Stimulated activated CD8-positive, alpha-beta memory T cell treated with anti-CD3 and anti-CD28 coated beads, Interleukin-4, amount 100 ng/mL, for 48 hours (primary cell): ENCODE measurements at regions not wholly inside any gene's neighbourhood (a gene's known extent, or its start where the extent isn't known, plus 50 kb on each side); places are given as distances from the start of the nearest gene placed in this dataset.

Experiments used
- DNase-seq: peaks from one replicate; pipeline ENCODE4 v3.0.0-alpha.2; 2020

DNA sequence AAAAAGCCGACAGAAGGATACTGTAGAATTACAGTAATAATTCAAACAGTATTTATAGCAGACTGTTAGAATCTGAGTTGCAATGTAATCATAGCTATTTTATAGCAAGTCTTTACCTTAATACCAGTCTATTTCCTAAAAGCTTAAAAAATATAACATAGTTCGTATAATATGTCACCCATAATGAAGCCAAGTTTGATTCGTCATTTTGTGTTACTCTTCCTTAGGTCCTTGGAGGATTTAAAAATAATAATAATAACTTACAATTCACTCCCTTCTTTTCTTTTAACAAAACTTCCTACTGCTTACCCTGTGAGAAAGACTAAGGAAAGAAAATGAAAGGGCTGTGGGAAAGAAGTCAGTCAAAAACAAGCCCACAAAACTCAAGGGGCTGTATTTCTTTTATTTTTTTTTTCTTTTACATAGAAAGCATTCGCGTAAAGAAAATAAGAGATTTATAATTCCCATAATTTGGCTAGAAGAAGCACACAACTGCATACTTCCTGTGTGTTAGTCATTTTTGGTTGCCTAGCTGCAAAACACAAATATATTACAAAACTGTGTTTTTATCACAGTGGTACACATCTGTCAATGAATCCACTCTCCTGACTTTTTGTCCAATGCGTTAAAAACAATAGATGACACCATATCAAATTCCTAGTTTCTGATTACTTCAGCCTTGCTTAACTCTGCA, 187.2 kb upstream of the CELF2 start:
- no peak for DNase-seq

DNA sequence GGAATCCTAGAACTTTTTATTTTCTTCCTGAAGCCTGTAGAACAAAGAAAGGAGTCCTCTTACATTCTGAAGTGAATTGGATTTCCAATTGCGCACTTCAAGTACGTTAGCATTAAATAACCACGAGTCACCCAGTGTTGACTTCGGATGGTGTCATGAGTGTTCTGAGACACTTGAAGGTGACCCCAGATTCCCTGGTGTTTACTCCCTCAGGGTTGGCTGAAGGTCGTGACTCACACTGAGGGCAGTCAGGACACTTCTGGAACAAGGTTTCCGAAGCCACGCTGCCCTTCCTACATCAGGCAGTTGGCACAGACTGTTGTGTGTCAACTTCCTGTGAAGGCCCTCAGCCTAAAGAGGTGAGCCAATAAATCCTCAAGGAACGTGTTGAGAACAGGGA, 186.6 kb upstream of the CELF2 start:
- DNase-seq = no peak

- no peak for DNase-seq
Observed at GRCh38 chr10:10833955-10834354, 183.7 kb upstream of the CELF2 start.

DNA sequence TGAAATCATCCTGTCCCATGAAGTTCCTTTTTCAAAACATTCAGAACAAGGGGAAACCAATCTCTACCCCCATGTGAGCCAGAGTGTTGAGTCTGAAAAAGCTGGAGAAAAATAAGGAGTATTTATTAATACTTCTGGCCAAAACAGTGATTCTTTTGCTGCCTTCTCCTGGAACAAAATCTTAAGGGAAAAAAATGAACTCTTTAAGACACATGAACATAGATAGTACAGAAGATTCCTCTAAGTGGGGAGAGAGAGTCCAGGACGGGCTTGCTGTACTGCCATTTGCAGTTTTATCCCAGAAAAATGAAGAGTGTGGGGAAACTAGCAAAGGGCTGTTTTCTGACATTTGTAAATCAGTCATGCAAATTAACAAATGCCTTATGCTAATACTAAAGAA, 173.4 kb upstream of the CELF2 start:
- DNase-seq = no peak

DNA sequence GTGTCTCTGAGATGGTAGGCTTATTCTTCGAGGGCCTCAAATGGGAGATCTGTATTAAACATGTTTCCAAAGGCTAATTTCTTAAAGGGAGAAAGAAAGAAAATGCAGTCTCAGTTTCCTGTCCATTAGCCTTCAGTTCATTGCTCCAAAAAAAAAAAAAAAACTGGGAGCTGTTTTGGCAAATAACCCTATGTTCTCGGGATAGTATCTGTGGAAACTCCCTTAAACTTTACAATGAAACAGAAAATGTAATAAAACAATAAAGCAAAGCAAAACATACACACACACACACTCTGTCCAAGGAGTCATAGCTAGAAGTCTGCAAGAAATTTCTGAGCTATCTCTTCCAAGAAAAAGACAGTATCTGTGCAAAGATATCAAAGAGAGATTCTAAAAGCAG, 172.5 kb upstream of the CELF2 start:
- DNase-seq = no peak

GRCh38 chr10:10845826-10846503, 171.7 kb upstream of the CELF2 start:
- DNase-seq = no peak

DNA sequence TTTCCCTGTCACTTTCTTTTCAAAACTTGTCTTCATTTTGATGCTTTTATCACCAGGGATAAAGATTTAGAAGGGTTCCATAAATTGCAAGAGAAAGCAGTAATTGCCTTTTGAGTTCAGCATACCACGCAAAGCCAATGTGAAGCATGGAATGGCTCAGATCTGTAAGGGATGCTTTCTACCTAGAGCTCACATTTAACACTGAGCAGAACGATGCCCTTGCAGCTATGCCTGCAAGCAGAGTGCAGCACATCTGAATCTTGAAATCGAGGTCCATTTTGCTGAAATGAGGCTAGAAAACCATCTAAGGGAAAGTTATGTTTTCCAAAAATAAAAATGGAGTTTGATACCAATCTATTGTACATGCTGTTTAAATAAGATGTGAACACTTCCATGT, 171.2 kb upstream of the CELF2 start:
- no peak for DNase-seq

DNA sequence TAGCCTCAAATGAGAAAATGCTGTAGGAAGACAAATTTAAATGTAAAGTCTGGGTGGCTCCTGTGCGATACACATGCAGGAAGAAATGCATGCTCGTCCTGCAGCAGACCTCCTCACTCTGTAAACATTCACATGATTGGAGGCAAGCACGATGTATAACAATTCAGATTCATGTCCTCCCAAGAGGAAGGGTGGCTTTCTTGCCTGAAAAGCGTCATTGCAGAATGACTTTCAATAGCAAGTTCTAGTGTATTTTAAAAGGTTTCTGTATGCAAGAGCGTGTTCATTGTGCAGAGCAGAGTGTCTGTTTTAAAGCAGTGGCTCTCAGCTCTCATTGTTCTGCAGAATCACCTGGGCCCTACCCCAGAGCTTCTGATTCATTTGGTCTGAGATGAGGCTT, 170.3 kb upstream of the CELF2 start:
- no peak for DNase-seq

DNA sequence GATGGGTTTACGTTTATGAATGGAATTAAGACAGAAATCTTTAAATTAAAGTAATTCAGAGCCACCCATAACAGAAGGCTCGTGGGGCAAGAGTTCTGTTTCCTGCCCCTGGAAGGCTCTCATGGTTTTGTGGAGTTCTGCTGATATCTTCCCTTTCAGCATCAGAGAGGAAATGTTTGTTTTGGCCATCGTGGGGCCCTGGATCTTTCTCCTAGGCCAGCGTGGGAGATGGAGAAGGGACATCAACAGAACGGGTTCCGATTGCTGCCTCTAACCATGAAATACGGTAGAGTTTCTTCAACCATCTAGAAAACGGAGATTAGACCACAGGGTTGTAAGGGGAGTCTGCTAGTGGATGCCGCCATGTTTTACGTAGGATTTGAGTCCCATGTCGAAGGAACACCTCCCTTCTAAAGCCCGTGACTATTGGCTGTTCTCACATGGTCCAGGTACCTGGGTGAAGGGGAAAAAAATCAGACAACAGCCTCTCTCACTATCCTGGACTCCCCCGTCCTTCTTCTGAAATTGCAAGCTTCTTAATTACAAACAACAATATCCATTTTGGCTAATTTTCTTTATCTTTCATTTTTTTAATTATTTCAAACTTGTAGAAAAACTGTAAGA, 169.1 kb upstream of the CELF2 start:
- DNase-seq = no peak

GRCh38 chr10:10849306-10849705, 168.4 kb upstream of the CELF2 start:
- DNase-seq = no peak

GRCh38 chr10:10850214-10850613, 167.5 kb upstream of the CELF2 start:
- DNase-seq = no peak

GRCh38 chr10:10852464-10852863, 165.2 kb upstream of the CELF2 start:
- DNase-seq = no peak

DNA sequence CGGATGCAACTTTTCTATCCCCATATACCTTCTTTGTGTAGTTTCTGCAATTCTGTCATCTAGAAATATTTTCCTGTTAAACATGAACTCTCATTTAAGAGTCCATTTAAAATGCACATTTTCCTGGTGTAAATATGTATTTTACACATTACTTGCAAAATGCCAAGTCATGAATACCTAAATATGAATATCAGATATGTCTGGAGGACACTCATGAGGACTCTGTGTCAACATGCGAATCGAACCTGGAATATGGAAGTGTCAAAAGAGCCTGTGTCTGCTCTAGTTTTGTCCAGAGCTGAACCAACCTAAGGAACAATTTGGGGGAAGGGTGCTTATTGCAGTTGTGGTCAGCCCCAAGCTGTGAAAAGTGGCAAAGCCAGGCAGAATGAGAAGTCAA, 163.7 kb upstream of the CELF2 start:
- no peak for DNase-seq

DNA sequence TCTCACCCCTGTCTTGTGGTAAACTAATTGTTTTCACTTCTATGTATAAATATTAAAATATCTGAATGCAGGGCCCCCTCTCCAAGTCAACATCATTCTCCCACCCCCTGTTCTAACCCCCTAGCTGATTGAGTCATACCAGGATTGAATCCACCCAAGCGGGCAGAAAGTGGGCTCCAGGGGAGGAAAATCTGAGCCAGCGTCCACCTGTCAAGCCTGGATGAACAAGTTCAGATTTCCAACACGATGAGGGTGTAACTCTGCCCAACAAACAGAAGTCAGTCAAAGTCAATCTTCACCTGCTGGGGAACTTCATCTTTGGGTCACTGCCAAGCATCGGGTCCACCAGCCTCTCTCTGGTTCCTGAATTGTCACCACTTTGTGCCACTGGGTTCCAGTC, 162.9 kb upstream of the CELF2 start:
- no peak for DNase-seq

- no peak for DNase-seq
Observed at GRCh38 chr10:10855151-10855581, 162.5 kb upstream of the CELF2 start.

- no peak for DNase-seq
Observed at GRCh38 chr10:10860455-10860976, 157.2 kb upstream of the CELF2 start.

DNA sequence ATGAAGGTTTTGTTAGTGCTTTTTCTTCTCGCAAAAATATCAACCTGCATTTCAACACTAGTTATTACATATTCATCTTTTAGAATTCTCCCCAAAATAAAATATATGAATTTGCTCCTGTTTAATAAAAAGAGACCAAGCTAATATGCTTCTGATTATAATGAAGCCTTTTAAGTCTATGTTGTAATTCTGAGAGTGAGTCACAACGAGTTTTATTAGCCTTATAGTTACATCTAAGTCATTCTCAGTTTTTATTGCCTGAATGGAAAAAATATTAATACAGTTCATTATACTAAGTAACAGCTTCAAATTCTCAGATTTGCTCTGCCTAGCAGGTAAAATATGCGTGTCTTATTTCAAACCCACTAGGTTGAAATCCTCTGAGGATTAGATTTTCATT, 152.4 kb upstream of the CELF2 start:
- DNase-seq = no peak

GRCh38 chr10:10865913-10866312, 151.8 kb upstream of the CELF2 start:
- no peak for DNase-seq

GRCh38 chr10:10869592-10869991, 148.1 kb upstream of the CELF2 start:
- no peak for DNase-seq

DNA sequence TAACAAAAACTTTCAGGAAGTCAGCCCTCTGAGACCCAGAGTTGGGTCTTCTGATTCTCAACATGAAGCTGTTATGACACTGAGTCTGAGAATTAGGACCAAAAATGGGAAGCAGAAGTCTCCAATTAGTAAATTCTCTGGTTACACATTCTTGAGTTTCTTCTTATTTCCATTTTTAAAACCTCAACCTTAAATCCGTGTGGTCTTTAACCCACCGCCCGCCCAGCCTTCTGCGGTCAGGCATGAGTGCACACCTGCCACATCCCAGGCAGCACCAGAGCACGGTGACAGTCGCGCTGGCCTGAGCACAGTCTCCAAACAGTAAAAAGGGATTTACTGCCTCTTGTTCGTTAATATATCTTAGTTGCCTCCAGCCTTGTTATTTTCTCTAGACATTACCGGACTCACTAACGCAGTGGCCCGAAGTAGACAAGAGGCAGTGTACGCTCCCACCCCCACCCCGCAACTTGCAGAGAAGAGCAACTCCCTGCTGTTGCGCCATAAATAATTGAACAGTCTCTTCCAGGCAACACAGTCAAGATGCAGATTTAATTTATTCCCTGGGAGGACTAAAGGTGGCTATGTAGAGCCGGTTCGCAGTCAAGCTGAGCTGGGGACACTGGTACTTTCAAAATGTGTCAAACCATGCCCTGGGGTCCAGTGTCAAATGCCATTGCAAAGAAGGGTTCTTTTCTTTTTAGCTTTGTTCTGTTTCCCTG, 147.0 kb upstream of the CELF2 start:
- no peak for DNase-seq

- DNase-seq = no peak
Observed at GRCh38 chr10:10871352-10871751, 146.3 kb upstream of the CELF2 start.

DNA sequence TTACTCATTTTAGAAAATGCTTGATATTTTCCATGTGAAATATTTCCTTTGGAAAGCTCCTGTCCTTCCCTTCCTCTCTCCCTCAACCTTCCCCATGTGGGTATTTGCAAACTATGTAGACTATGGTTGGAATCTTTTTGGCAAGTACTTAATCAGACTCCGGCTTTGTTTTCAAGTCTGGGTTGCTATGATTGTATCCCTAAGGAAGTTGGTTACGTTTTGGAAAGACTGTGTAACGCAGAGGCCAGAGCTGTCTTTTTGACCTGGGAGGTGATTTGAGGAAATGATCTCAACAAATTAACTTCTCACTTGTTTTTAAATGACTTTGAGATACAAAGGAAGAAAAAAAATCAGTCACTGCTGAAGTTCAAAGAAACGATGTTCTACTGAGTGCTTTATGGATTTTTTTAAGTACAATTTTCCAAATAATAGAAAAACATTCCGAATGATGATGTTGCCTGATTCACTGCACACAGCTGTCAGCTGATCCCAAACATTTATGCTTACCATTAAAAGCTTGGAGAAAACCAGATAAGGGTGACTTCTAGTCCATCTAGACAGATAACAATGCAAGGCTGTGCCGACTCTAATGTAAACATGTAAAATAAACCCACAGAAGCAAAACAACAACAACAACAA, 145.5 kb upstream of the CELF2 start:
- no peak for DNase-seq

DNA sequence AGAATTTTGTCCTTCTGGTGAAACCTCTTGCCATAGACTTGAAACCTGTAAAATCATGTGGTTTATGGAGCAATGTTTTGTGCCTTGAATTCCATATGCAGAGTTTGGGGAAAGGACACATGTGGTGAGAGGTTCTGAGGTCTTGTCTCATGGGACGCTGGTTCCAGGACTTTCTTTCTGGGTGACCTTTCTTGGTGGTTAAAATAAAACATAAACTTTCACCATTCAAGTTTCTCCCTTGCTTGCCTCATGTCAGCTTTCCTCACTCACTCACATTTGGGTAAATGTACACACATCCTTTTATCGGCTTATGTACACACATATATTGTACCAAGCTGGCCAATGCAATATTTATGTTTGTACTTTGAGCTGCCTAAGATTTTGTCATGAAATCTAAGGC, 144.9 kb upstream of the CELF2 start:
- DNase-seq = no peak
